HG03460 (cell line): ENCODE measurements at regions not wholly inside any gene's neighbourhood (a gene's known extent, or its start where the extent isn't known, plus 50 kb on each side); places are given as distances from the start of the nearest gene placed in this dataset.
A peak's percentile ranks its signal among the peaks of the same experiment; 100 is the strongest.
"Not testable (repeated sequence)": the region's sequence is repeated elsewhere in the genome, so short reads cannot be mapped to it uniquely, and the experiment has no call there.

ENCODE experiments used
- ATAC-seq: cut with Tn5 transposase; IDR thresholded peaks from one replicate; pipeline ENCODE4 v1.9.1; 2021; ENCODE audit not compliant: unreplicated experiment

DNA sequence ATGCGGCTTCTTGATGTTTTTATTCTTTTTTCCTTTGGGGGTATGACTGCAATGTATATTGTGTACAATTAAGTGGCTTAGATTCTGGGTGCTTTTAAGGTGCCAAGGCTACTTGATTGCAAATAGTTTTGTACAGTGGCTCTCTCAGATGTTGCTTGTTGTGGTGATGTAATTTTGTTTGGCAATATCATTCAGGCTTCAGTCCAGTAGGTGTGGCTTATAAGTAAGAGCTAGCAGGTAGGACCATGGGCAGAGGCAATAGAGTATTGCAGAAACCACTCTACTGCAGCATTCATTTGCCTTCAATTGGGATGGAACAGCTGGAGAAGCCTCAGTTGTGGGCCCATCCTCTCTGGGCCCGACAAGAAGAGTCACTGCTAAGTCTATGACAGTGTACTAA is 407.9 kb upstream of the MAN1A1 start:
- ATAC-seq, result no peak

DNA sequence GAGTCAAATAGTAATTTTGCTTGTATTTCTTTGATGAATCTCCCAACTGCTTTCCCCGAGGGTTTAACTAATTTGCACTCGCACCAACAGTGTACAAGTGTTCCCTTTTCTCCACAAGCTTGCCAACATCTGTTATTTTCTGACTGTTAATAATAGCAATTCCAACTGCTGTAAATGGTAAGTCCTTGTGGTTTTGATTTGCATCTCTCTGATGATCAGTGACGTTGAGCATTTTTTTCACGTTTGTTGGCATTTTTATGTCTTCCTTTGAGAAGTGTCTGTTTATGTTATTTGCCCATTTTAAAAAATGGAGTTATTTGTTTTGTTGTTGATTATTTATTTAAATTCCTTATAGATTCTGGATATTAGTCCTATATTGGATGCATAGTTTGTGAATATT is 399.8 kb upstream of the MAN1A1 start:
- ATAC-seq, result no peak

DNA sequence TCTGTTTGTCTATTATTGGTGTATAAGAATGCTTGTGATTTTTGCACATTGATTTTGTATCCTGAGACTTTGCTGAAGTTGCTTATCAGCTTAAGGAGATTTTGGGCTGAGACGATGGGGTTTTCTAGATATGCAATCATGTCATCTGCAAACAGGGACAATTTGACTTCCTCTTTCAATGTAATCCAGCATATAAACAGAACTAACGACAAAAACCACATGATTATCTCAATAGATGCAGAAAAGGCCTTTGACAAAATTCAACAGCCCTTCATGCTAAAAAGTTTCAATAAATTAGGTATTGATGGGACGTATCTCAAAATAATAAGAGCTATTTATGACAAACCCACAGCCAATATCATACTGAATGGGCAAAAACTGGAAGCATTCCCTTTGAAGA is 399.0 kb upstream of the MAN1A1 start:
- ATAC-seq, result not testable (repeated sequence)

DNA sequence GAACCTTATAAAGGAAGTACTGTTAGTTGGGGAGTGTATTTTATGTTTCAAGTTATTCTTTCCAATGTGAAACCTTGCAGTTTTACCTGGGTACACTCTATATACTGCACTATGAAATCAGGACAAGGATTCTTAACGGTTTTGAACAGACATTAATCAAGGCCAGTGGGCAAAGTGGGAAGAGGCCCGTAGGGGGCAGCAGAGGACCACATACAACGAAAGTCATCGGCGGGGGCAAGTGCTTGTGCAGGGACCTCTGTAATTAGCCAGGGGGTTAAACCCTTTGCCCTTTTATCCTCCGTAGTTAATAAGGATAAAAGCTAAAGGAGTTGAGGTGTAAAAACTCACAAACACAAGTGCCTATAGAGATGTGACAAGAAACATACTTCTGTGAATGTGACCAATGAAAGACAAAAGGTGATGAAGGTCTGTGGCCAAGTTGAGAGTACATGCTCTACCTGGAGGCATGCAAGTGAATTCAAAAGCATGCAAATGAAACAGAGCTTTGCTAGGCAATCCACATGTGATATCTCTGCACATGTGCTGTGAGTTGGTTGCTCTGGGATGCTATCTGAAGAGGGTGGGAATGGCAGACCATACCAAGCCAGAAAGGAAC is 392.7 kb upstream of the MAN1A1 start:
- peak; percentile 89 for ATAC-seq

DNA sequence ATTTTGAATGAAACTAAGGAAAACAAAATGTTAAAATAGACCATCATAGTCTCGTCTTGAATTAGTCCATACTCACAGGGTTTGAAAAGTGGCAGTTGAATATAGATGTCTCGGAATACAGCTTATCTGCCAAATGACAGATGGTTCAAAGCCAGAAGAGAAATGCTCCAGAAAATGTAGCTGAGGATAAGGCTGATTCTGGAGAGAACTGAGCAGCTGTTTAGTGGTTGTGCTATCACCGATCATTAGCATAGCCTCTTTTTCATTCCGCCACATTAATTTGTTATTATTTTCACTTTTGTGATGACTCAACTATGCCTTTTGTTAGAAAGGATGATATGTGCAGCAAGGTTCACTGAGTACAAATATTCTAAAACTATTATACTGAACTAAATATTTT is 390.2 kb upstream of the MAN1A1 start:
- no peak for ATAC-seq

DNA sequence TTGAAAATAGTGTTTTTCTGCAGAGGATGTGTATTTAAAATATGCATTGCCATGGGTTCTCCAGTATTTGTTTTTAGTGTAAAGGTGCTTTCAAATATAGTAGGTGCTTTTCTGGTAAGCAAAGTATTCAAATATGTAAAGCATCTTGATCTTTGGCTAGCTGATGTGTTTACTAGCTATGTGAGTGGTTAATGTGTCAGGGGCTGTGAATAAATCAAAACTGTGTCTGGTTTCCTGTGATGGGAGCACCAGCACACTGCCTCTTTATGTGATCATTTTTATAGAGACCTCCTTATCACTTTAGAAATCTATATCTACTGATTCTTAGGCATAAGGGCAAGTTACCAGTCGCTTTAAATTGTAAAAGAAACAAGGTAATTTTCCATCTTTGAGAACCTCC is 388.9 kb upstream of the MAN1A1 start:
- no peak for ATAC-seq

DNA sequence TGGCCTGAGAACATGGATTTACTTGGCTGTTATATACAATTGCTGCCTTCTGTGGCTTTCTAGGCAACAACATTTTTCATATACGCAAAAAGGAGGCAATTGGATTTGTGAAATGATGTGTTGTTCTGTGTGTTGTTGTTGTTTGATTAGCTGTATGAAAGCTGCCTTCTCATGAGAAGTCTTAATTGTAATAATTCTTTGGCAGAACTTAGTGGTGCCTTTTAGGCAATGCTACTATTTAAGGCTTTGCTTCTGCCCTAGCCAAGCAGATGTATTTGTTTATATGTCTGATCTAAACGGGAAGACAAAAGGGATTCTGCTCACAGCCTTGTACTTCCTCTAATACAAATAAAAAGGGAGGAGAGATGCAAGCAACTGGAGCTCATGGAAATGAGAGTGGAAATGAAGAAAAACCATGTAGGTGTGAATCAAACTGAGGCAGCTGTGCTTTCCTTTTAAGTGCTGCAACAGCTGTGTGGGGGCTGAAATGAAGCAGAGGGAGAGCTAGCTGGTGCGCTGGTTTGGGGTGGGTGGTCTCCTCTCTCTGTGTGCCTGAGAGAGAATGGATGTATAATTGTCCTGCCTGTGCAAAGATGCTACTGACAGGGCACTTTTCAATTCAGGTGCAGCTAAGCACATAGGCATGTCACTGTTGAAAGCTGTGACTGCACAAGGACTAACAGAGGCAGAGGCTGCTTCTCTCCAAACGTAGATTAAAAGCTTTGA is 386.9 kb upstream of the MAN1A1 start:
- ATAC-seq, result no peak

DNA sequence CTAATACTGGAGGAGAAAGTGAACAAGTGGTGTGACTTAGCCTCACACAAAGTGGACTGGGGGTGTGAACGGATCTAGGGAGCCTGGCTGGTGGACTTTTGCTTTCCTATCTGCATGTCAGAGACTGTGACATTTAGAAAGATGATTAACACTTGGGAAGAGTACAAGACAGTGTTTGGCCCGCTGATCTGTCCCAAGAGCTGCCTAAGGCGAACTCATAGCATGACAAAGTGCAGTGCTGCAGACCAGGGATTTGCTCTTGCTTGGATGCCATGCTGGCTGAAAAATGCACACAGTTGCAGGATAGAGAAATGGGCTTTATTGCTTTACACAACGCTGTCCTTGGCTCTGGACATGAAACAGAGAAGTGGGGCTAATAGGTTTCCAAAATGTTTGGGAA is 386.0 kb upstream of the MAN1A1 start:
- no peak for ATAC-seq

DNA sequence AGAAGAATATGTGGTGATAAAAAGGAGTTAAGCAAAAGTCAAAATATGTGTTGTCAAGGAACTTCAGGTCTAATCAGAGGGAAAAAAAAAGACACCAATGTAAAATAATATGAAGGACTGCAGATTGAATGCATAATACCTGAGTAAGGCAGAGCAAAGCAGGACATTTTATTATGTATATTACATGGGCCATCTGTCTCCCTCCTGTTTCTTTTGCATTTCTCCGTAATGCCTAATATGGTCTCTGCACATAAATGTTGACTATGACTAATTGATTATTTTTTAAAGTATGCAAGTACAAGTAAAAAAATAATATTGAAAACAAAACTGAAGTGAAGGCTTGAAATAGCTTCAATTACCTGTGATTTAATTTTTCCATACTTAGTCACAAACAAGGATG is 384.7 kb upstream of the MAN1A1 start:
- no peak for ATAC-seq

DNA sequence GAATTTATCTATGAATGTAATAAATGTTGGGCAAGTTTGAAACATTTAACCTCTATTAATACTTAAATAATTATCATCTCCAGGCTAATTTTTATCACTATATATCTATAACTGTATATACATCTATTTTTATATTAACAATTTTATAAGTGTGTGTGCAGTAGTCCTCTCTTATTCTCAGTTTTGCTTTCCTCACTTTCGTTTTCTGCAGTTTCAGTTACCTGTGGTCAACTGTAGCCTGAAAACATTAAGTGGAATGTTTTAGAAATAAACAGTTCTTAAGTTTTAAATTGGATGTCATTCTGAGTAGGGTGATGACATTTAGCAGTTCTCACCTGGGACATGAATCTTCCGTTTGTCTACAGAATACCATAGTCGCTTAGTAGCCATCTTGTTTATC is 379.4 kb upstream of the MAN1A1 start:
- ATAC-seq, result no peak

DNA sequence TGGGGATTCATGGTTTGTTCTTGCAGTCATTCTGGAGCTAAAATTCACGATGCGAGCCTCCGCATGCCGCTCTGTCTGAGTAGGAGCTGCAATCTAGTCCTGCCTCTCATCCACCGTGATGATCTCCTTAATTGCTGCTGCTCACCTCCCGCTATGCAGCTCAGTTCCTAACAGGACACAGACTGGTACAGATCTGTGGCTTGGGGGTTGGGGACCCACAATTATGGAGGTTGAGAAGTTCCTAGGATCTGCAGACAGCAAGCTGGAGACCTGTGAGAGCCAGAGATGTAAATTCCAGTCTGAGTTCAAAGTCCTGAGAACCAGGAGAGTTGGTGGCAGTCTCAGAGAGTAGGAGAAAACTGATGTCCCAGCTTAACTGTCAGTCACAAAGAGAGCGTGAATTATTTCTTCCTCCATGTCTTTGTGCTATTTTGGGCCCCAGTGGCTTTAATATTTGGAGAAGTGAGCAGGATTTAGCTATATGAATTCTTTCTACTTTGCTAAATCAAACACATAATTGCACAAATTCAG is 378.7 kb upstream of the MAN1A1 start:
- no peak for ATAC-seq

DNA sequence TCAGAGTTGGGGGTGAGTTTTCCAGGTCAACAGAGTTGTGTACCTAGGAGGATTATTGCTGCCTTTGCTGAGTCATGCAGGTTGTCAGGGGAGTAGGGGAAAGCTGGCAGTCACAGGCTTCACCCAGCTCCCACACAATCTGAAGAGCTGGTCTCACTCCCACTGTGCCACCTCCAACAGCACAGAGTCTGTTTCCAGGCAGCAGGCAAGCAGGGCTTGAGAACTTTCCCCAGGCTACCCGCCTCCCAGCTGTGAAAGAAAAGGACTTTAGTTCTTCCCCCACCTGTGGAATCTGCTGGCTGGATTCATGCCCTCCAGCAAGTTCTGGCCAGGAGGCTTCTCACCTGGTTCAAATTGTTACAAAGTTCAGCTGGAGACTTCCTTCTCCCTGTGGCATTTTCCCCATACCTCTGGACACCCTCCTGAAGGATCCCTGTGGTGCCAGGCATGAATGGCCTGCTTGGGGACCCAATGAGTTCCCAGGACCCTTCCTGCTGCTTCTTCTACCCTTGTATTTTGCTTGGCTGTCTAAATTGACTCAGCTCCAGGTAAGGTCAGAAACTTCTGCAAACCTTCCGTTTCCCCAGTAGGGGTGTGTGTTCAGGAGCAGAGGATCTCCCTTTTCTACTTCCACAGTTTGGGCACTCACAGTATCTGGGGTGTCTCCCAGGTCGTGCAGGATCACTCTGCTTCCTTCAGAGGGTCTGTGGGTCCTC is 378.1 kb upstream of the MAN1A1 start:
- ATAC-seq, result no peak

DNA sequence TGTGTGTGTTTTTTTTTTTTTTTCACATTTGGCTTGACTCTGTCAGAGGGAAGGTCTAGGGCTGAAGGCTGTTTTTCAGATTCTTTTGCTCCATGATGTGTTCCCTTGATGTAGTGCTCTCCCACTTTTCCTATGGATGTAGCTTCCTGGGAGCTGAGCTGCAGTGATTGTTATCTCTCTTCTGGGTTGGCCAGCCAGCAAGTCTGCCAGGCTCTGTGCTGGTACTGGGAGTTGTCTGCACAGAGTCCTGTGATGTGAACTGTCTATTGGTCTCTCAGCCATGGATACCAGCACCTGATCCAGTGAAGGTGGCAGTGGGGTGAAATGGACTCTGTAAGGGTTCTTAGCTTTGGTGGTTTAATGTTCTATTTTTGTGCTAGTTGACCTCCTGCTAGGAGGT is 377.4 kb upstream of the MAN1A1 start:
- ATAC-seq, result not testable (repeated sequence)

DNA sequence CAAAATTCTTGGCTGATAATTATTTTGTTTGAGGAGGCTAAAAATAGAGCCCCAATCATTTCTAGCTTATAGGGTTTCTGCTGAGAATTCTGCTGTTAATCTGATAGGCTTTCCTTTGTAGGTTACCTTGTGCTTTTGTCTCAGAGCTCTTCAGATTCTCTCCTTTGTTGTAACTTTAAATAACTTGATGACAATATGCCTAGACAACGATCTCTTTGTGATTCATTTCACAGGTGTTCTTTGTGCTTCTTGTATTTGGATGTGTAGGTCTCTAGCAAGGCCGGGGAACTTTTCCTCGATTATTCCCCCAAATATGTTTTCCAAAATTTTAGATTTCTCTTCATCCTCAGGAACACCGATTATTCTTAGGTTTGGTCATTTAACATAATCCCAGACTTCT is 376.5 kb upstream of the MAN1A1 start:
- no peak for ATAC-seq

DNA sequence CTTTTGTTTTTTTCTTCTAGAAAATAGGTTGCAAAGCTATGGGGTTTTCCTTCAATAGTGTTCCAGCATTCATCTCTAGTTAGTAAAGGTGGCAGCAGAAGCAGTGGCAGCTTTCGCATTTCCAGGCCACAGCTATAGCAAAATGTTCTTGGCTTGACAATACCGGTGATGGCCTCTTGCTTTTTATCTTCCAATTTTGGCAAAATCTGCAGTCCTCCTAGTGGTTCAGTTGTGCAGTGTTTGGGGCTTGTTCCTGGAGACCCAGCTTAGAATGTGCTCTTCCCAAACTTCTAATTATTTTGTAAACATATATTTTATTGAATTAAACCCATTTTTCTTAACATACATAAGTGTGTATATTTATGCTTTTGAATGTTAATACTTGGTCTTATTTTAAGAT is 370.6 kb upstream of the MAN1A1 start:
- no peak for ATAC-seq

DNA sequence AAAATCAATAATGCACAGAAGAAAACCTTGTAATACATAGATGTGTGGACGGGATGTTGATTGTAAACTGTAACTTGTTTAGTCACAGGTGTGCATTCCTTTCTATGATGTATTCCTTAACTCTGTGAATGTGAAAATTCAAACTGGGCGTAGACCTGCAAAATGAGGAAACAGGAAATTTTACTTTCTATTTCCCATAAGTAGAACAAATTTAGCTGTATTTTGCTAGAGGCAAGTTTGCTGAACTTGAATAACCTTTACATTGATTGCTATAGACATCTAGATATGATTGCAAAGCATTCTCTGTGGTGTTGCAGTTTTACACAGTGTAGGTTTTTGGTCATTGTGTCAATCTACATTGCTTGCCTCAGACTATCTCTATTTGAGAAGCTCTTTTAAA is 368.4 kb upstream of the MAN1A1 start:
- no peak for ATAC-seq

DNA sequence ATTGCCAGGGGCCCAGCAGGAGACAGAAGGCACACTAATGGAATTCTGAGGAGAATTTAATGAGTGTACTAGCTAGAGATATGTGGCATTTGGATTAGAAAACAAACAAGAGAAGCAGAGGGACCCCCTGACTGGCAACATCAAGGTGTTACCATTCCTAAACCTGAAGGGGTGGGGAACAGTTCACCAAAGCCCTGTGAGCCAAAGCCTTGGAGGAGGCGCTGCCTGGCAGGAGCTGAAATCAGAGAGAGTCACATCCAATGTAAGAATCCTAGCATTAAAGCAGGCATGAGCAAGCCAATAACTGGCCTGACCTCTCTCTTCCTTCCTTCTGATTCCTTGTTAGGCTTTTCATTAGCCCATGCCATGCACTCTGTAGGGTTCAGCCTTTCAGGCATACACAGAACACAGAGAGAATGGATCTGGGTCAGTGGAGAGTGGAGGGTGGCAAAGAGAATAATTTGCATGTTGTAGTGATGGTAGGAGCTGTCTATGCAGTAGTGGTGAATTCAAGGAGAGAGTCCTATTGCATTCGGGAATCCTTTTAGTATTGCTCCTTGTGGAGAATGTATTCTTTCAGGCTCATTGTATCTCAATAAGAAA is 367.2 kb upstream of the MAN1A1 start:
- ATAC-seq, result no peak

DNA sequence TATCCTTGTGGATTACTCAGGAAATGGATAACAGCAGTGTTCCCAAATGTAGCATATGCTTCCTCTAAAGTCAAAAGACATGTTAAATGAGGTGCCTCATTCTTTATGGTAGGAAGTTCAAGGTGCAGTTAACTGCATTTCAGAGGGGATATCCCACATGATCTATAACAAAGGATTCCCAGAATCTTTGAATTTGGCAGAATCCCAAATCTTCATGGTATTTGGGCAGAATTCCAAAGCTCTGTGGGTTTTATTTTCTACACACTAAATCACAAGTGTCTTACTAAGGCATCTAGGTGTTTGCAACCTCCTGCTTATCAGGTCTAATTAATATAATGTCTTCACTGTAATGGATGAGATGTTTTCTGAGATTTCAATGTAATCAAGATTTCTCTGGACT is 364.3 kb upstream of the MAN1A1 start:
- no peak for ATAC-seq

DNA sequence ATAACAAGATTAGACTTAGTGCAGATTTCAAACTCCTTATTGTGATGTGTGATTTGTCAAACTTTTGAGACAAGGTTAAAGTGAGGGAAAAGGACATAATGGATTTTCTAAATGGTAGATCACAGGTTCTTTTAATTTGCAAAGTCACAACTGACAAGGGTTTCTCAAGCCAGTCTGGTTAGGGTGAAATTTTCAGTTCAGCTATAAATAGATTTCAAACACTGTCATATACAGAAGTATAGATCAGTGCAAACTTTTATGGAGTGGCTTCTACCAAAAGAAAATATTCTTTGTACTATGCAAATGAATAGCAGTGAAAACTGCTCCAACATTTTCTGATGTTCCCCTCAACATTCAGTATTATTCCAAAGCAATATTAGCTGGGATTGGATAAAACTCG is 337.1 kb upstream of the MAN1A1 start:
- no peak for ATAC-seq

DNA sequence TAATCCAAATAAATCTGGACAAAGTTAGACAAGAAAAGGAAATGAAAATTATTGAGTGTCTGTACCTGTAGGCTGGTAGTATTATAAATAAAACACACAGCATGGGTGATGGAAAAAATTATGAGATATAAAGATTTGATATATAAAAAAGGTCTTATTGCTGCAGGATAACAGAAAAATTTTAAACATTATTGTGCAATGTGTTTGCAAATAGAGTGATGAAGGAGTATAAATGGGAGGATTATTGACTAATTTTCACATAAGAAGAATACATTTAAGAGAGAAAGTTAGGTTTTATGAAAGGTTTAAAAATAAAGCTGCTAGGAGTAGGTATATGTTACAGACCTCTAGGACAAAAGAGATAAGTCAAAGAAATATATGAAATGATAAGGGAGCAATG is 336.7 kb upstream of the MAN1A1 start:
- no peak for ATAC-seq

DNA sequence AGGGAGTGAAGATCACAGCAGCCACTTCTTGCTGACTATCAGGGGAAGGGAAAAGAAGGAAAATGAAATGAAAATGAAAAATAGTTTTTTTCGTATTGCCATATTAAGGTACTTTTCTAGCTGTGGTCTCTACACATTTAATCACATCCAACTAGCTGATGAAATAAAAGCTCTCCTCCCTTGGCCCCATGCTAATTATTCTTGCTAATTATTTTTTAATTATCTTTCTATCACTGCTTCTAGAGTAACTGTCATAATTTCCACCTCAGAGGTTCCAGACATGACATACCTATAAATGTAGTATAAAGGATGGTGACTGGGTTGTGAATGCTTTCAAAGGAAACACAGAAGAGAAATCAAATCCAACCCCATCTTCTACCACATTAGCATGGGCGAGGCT is 334.1 kb upstream of the MAN1A1 start:
- no peak for ATAC-seq

DNA sequence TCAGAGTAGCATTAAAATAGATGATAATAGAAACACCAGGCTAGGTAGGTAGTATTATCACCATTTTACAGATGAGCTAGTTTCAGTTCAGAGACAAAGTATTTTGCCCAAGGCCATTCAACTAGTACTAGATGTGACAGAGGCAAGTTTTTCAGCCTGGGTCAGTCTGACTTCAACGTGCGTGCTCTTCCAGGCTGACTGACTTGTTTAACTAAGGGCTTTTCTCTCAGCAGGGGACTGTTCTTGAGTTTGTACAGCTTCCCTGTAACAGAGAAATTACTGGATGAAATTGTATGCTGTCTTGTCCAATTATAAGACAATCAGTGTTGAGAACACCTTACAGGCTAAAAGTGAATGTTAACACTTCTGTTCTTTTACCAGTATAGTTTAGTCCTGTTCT is 333.5 kb upstream of the MAN1A1 start:
- no peak for ATAC-seq
